Osteocyte (in vitro differentiated cells): ENCODE measurements at regions not wholly inside any gene's neighbourhood (a gene's known extent, or its start where the extent isn't known, plus 50 kb on each side); places are given as distances from the start of the nearest gene placed in this dataset.
"Not testable (repeated sequence)": the region's sequence is repeated elsewhere in the genome, so short reads cannot be mapped to it uniquely, and the experiment has no call there.

Source experiments
- DNase-seq: peaks from one replicate; pipeline ENCODE4 v3.0.0; 2021; ENCODE audit warnings: mixed read lengths; ENCODE audit not compliant: unreplicated experiment; ENCODE audit errors: extremely low spot score
- H3K27ac Mint-ChIP-seq: one replicate; pipeline ENCODE4 v1.8.0; 2021; ENCODE audit warnings: mild to moderate bottlenecking, mixed read lengths; ENCODE audit not compliant: unreplicated experiment
- H3K27me3 Mint-ChIP-seq: one replicate; pipeline ENCODE4 v1.8.0; 2021; ENCODE audit warnings: mixed read lengths; ENCODE audit not compliant: unreplicated experiment
- H3K36me3 Mint-ChIP-seq: one replicate; pipeline ENCODE4 v1.8.0; 2021; ENCODE audit warnings: mixed read lengths; ENCODE audit not compliant: unreplicated experiment
- H3K4me1 Mint-ChIP-seq: one replicate; pipeline ENCODE4 v1.8.0; 2021; ENCODE audit warnings: mixed read lengths; ENCODE audit not compliant: unreplicated experiment
- H3K4me3 Mint-ChIP-seq: one replicate; pipeline ENCODE4 v1.8.0; 2021; ENCODE audit warnings: mild to moderate bottlenecking, moderate library complexity, mixed read lengths; ENCODE audit not compliant: unreplicated experiment
- H3K9me3 Mint-ChIP-seq: one replicate; pipeline ENCODE4 v1.8.0; 2021; ENCODE audit warnings: mixed read lengths; ENCODE audit not compliant: unreplicated experiment
- TF ChIP-seq, protein P1 (sequence below): fragments of 200-600 bp; sonication (generic); IDR thresholded peaks from 2 replicates; pipeline ENCODE4 v1.5.0; 2021; ENCODE audit warnings: antibody characterized with exemption, mild to moderate bottlenecking, moderate library complexity

DNA sequence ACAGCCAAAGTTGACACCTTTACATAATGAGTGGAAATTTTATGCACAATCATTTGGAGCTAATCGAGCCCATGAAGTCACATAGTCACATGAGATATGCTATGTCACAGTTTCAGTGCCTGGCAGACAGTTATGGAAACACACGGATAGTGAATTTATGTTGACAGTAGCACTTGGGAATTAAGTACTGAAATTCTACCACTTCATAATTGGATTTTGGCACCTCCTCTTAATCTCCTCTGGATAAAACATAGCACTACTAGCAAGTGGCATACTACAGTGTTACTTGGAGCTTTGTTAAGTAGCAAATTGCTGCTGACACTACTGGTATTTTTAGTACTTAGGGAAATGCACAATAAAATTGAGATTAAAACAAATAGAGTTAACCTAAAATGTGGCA, 1679.4 kb downstream of the OTOL1 start:
- no peak overlapping the region for H3K27ac Mint-ChIP-seq

DNA sequence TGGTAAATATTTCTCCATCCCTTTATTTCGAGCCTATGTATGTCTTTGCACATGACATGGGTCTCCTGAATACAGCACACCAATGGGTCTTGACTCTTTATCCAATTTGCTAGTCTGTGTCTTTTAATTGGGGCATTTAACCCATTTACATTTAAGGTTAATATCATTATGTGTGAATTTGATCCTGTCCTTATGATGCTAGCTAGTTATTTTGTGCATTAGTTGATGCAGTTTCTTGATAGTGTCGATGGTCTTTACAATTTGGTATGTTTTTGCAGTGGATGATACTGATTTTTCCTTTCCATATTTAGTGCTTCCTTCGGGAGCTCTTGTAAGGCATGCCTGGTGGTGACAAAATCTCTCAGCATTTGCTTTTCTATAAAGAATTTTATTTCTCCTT, 1675.9 kb downstream of the OTOL1 start:
- H3K4me1 Mint-ChIP-seq, H3K27me3 Mint-ChIP-seq: not testable (repeated sequence)

More for the DNA sequence above, 1679.4 kb downstream of the OTOL1 start:
- Mint-ChIP-seq H3K4me1 (no peaks in the 10 kb centered on the region), H3K9me3 (peaks cover 21% of the 10 kb centered on the region), H3K4me3 (no peak overlapping the region), H3K27me3 (peaks cover 2% of the 10 kb centered on the region), H3K36me3 (no peaks in the 10 kb centered on the region)
- no peak for DNase-seq
- TF ChIP-seq, protein P1, sequence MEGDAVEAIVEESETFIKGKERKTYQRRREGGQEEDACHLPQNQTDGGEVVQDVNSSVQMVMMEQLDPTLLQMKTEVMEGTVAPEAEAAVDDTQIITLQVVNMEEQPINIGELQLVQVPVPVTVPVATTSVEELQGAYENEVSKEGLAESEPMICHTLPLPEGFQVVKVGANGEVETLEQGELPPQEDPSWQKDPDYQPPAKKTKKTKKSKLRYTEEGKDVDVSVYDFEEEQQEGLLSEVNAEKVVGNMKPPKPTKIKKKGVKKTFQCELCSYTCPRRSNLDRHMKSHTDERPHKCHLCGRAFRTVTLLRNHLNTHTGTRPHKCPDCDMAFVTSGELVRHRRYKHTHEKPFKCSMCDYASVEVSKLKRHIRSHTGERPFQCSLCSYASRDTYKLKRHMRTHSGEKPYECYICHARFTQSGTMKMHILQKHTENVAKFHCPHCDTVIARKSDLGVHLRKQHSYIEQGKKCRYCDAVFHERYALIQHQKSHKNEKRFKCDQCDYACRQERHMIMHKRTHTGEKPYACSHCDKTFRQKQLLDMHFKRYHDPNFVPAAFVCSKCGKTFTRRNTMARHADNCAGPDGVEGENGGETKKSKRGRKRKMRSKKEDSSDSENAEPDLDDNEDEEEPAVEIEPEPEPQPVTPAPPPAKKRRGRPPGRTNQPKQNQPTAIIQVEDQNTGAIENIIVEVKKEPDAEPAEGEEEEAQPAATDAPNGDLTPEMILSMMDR: no peak

DNA sequence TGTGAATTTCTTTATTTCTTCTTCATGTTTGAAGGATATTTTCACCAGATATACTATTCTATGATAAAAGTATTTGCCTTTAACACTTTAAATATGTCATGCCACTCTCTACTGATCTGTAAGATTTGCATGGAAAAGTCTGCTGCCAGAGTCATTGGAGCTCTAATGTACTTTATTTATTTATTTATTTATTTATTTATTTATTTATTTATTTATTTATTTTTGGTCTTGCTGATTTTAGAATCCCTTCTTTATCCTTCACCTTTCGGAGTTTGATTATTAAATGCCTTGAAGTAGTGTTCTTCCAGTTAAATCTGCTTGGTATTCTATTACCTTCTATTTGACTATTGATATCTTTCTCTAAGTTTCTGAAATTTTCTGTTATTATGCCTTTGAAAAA, 1669.6 kb downstream of the OTOL1 start:
- no peak for DNase-seq
- Mint-ChIP-seq H3K27ac (no peak overlapping the region), H3K27me3 (no peaks in the 10 kb centered on the region), H3K9me3 (peaks cover 27% of the 10 kb centered on the region), H3K36me3 (no peaks in the 10 kb centered on the region), H3K4me1 (no peaks in the 10 kb centered on the region), H3K4me3 (no peak overlapping the region)
- TF ChIP-seq, protein P1: no peak

More for the DNA sequence above, 1675.9 kb downstream of the OTOL1 start:
- H3K9me3 Mint-ChIP-seq: peaks cover 30% of the 10 kb centered on the region
- not testable (repeated sequence) for DNase-seq, H3K4me3 Mint-ChIP-seq, H3K36me3 Mint-ChIP-seq, H3K27ac Mint-ChIP-seq

DNA sequence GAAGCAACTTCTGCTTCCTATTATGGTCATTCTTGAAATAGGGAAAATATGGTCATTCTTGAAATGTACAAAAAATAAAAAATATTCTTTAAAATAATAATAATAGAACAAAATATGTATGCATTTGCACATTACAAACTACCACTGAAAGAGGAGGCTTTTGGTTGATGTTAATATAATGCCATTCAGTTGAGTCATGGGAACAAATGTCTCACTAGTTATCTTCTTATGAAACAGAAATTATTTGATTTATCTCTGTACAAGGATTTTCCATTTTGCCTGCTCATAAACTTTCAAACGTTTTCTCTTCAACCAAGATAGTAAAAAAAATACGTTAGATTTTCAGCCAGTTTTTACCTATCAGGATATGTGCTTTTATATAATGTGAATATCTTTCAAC, 1662.7 kb downstream of the OTOL1 start:
- H3K4me3 Mint-ChIP-seq: no peak overlapping the region
- TF ChIP-seq, protein P1: no peak
- H3K27me3 Mint-ChIP-seq: no peaks in the 10 kb centered on the region
- no peaks in the 10 kb centered on the region for H3K36me3 Mint-ChIP-seq
- DNase-seq: no peak
- H3K27ac Mint-ChIP-seq: peak overlapping the region; percentile 27
- peaks cover 3% of the 10 kb centered on the region for H3K9me3 Mint-ChIP-seq
- peaks cover 8% of the 10 kb centered on the region for H3K4me1 Mint-ChIP-seq

DNA sequence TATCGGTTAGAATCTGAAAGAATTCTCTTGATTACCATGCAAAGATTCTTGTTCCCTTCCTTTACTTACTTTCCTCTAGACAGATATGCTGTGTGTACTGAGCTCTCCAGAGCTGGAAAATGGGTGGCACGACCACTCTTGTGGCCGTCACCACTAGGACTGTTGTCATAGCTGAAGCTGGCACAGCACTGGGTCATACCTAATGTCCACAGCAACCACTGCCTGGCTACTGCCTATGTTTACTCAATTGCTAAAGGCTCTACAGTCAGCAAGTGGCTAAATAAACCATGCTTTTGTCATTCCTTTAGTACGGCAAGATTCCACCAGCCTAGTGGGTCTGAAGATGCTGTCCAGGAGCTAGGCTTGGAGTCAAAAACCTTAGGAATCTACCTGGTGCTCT, 1643.0 kb downstream of the OTOL1 start:
- DNase-seq: no peak
- Mint-ChIP-seq H3K9me3 (no peaks in the 10 kb centered on the region), H3K4me3 (no peak overlapping the region), H3K27ac (no peak overlapping the region), H3K36me3 (no peaks in the 10 kb centered on the region), H3K4me1 (no peaks in the 10 kb centered on the region), H3K27me3 (peaks cover 2% of the 10 kb centered on the region)
- TF ChIP-seq, protein P1: no peak

DNA sequence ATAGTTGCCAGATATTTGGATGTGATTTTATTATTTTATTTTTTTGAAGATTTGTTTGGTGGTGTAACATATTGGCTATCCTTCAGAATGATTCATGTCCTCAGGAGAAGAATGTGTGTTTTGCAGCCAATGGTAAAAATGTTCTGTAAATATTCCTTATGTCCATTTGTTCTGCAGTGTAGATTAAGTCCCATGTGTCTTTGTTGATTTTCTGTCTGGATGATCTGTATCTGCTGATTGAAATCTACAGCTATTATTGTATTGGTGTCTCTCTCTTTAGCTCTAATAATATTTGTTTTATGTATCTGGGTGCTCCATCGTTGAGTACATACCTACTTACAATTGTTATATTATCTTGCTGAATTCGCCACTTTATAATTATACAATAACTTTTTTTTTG, 1641.7 kb downstream of the OTOL1 start:
- Mint-ChIP-seq H3K4me1 (no peaks in the 10 kb centered on the region), H3K27me3 (peaks cover 2% of the 10 kb centered on the region), H3K4me3 (no peak overlapping the region), H3K36me3 (no peaks in the 10 kb centered on the region), H3K9me3 (no peaks in the 10 kb centered on the region), H3K27ac (no peak overlapping the region)
- TF ChIP-seq, protein P1: no peak
- no peak for DNase-seq
